GM18502 (cell line): ENCODE measurements at regions not wholly inside any gene's neighbourhood (a gene's known extent, or its start where the extent isn't known, plus 50 kb on each side); places are given as distances from the start of the nearest gene placed in this dataset.

Experiments
- ATAC-seq: cut with Tn5 transposase; IDR thresholded peaks from one replicate; pipeline ENCODE4 v1.9.1; 2021; ENCODE audit warnings: mild to moderate bottlenecking; ENCODE audit not compliant: unreplicated experiment, poor library complexity

- ATAC-seq = no peak
These were observed 446.9 kb downstream of the GRXCR1 start for GRCh38 chr4:43339435-43339834.

GRCh38 chr4:43341741-43342140 lies 449.2 kb downstream of the GRXCR1 start:
- no peak for ATAC-seq

- no peak for ATAC-seq
These were observed 450.8 kb downstream of the GRXCR1 start for GRCh38 chr4:43343298-43343697.

GRCh38 chr4:43345323-43345925 lies 452.9 kb downstream of the GRXCR1 start:
- ATAC-seq = no peak

GRCh38 chr4:43348591-43348990 lies 456.1 kb downstream of the GRXCR1 start:
- ATAC-seq = no peak

- ATAC-seq = no peak
These were observed 459.7 kb downstream of the GRXCR1 start for GRCh38 chr4:43351970-43352806.

GRCh38 chr4:43352859-43353258 lies 460.3 kb downstream of the GRXCR1 start:
- no peak for ATAC-seq

GRCh38 chr4:43353552-43353951 lies 461.0 kb downstream of the GRXCR1 start:
- no peak for ATAC-seq

GRCh38 chr4:43356786-43357185 lies 464.3 kb downstream of the GRXCR1 start:
- no peak for ATAC-seq

- no peak for ATAC-seq
These were observed 464.9 kb downstream of the GRXCR1 start for GRCh38 chr4:43357252-43357974.

GRCh38 chr4:43360296-43360695 lies 467.8 kb downstream of the GRXCR1 start:
- ATAC-seq = no peak

GRCh38 chr4:43362875-43363636 lies 470.5 kb downstream of the GRXCR1 start:
- no peak for ATAC-seq

- no peak for ATAC-seq
These were observed 476.6 kb downstream of the GRXCR1 start for GRCh38 chr4:43369036-43369594.

GRCh38 chr4:43373201-43373600 lies 480.7 kb downstream of the GRXCR1 start:
- no peak for ATAC-seq

- ATAC-seq = no peak
These were observed 481.8 kb downstream of the GRXCR1 start for GRCh38 chr4:43374216-43374751.

- ATAC-seq = no peak
These were observed 486.5 kb downstream of the GRXCR1 start for GRCh38 chr4:43379016-43379415.

- no peak for ATAC-seq
These were observed 487.6 kb downstream of the GRXCR1 start for GRCh38 chr4:43380093-43380492.

GRCh38 chr4:43391069-43391468 lies 498.6 kb downstream of the GRXCR1 start:
- ATAC-seq = no peak

- ATAC-seq = no peak
These were observed 502.5 kb downstream of the GRXCR1 start for GRCh38 chr4:43394976-43395375.

GRCh38 chr4:43399726-43400125 lies 507.2 kb downstream of the GRXCR1 start:
- ATAC-seq = no peak
